ENCODE measurements at regions not wholly inside any gene's neighbourhood (a gene's known extent, or its start where the extent isn't known, plus 50 kb on each side); places are given as distances from the start of the nearest gene placed in this dataset.
"Not testable (repeated sequence)": the region's sequence is repeated elsewhere in the genome, so short reads cannot be mapped to it uniquely, and the experiment has no call there.

- H3K36me3 ChIP-seq; H3K4me3 ChIP-seq; DNase-seq; H3K27ac ChIP-seq; H3K4me1 ChIP-seq; intact Hi-C loops (cut with DNase I); H3K9me3 ChIP-seq; H3K27me3 ChIP-seq: not testable (repeated sequence)
- WGBS (ENCODE audit: insufficient coverage, low coverage, low lambda C conversion rate, missing lambda C conversion rate) = 61% methylated on average over 9 of the region's 9 CpGs
- ATAC-seq = peak; percentile 59 to 83 (median 67)
Measured at GRCh38 chr1:794918-795584, 108.6 kb upstream of the OR4F16 start.

DNA sequence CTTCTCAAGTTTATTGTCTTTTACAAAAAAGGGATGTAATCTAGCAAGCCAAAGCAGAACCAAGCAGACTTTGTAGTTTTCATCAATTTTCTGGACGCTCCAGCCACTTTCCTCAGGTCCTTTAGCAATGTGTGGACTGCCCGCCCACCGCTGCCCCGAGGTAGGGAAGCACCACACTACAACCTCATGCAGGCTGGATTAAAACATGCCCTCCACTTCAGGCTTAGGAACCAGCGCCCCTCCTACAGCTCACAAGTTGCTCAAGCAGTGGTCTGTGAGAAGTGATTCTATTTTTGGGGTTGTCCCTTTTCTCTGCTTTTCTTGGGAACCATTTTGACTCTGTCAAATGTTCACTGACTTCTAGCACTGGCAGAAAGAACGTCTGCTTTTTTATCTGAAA is 111.2 kb upstream of the OR4F16 start:
- H3K27me3 ChIP-seq; H3K27ac ChIP-seq; H3K9me3 ChIP-seq; DNase-seq; intact Hi-C loops (cut with DNase I); H3K4me3 ChIP-seq; ATAC-seq; H3K4me1 ChIP-seq; H3K36me3 ChIP-seq: not testable (repeated sequence)
- WGBS (ENCODE audit: insufficient coverage, low coverage, low lambda C conversion rate, missing lambda C conversion rate) = 83% methylated on average over 1 of the region's 6 CpGs

GRCh38 chr1:800397-800796 is 113.9 kb upstream of the OR4F16 start:
- WGBS (ENCODE audit: insufficient coverage, low coverage, low lambda C conversion rate, missing lambda C conversion rate) = 90% methylated on average over 2 of the region's 7 CpGs
- H3K4me1 ChIP-seq; intact Hi-C loops (cut with DNase I); ATAC-seq; H3K36me3 ChIP-seq; H3K4me3 ChIP-seq; H3K27ac ChIP-seq; DNase-seq; H3K9me3 ChIP-seq; H3K27me3 ChIP-seq: not testable (repeated sequence)

DNA sequence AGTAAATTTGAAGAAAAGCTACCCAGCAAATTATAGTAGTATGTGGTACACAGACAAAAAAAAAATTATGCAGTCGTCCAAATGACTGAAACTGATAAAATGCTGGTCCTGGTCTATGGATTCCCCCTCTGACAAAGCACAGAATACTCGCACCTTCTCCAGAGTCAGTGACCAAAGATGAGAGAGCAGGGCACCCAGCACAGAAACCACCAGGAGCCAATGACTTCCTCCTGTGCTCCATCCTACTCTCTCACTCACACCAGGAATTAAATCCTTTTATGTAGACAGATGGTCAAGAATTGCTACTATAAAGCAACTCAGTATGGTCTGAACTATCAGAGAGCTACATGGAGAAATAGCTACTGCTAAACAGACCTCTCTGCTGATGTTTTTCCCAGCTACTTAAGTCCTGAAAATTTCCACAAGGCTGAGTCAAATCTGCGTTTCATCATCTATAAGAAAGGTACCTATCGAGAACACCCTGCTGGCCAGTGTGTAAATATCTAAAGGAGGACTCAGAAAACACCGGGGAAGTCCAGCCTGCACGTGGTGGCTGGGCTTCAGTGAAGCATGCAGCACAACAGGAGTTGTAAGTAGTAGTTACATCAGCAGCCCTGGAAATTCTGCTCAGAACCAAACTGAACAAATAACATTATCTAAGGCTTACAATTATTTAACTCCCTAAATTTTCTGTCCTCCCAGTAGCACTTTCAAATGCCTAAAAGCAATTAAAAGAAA is 118.1 kb upstream of the OR4F16 start:
- H3K27ac ChIP-seq; H3K36me3 ChIP-seq; DNase-seq; H3K27me3 ChIP-seq; ATAC-seq; H3K9me3 ChIP-seq; intact Hi-C loops (cut with DNase I); H3K4me3 ChIP-seq; H3K4me1 ChIP-seq: not testable (repeated sequence)
- 63% methylated on average over 4 of the region's 6 CpGs for WGBS (ENCODE audit: insufficient coverage, low coverage, low lambda C conversion rate, missing lambda C conversion rate)

- H3K27me3 ChIP-seq; H3K27ac ChIP-seq; DNase-seq; H3K4me1 ChIP-seq; ATAC-seq; intact Hi-C loops (cut with DNase I); H3K4me3 ChIP-seq; H3K9me3 ChIP-seq; H3K36me3 ChIP-seq: not testable (repeated sequence)
- WGBS (ENCODE audit: insufficient coverage, low coverage, low lambda C conversion rate, missing lambda C conversion rate) = 75% methylated on average over 3 of the region's 5 CpGs
Measured at GRCh38 chr1:805310-805709, 118.4 kb upstream of the SAMD11 start.

GRCh38 chr1:807066-807465 is 116.7 kb upstream of the SAMD11 start:
- H3K36me3 ChIP-seq; H3K9me3 ChIP-seq; DNase-seq; H3K4me3 ChIP-seq; intact Hi-C loops (cut with DNase I); H3K27ac ChIP-seq; H3K4me1 ChIP-seq; ATAC-seq; H3K27me3 ChIP-seq: not testable (repeated sequence)
- WGBS (ENCODE audit: insufficient coverage, low coverage, low lambda C conversion rate, missing lambda C conversion rate) = no CpG with 5 or more reads among the region's 3 CpGs

GRCh38 chr1:807699-808390 is 115.9 kb upstream of the SAMD11 start:
- 43% methylated on average over 3 of the region's 4 CpGs for WGBS (ENCODE audit: insufficient coverage, low coverage, low lambda C conversion rate, missing lambda C conversion rate)
- H3K27me3 ChIP-seq; ATAC-seq; H3K4me1 ChIP-seq; H3K4me3 ChIP-seq; H3K9me3 ChIP-seq; H3K27ac ChIP-seq; H3K36me3 ChIP-seq; intact Hi-C loops (cut with DNase I); DNase-seq: not testable (repeated sequence)

GRCh38 chr1:810949-811348 is 112.8 kb upstream of the SAMD11 start:
- not testable (repeated sequence) for H3K36me3 ChIP-seq
- ATAC-seq = peak in 1 of 4 donors; percentile 24
- 28% methylated on average over 2 of the region's 2 CpGs for WGBS (ENCODE audit: insufficient coverage, low coverage, low lambda C conversion rate, missing lambda C conversion rate)

GRCh38 chr1:812535-813127 is 111.1 kb upstream of the SAMD11 start:
- H3K9me3 ChIP-seq; DNase-seq; ATAC-seq; H3K27me3 ChIP-seq; H3K27ac ChIP-seq; intact Hi-C loops (cut with DNase I); H3K4me1 ChIP-seq; H3K4me3 ChIP-seq; H3K36me3 ChIP-seq: not testable (repeated sequence)
- 66% methylated on average over 3 of the region's 5 CpGs for WGBS (ENCODE audit: insufficient coverage, low coverage, low lambda C conversion rate, missing lambda C conversion rate)

More at GRCh38 chr1:810949-811348, 112.8 kb upstream of the SAMD11 start:
- intact Hi-C loops (cut with DNase I); H3K9me3 ChIP-seq; H3K4me3 ChIP-seq; H3K27ac ChIP-seq; H3K4me1 ChIP-seq; H3K27me3 ChIP-seq; DNase-seq: not testable (repeated sequence)

GRCh38 chr1:814543-814942 is 109.2 kb upstream of the SAMD11 start:
- H3K27ac ChIP-seq; H3K36me3 ChIP-seq; DNase-seq; intact Hi-C loops (cut with DNase I); H3K9me3 ChIP-seq; H3K27me3 ChIP-seq; H3K4me3 ChIP-seq; H3K4me1 ChIP-seq: not testable (repeated sequence)
- peak in 1 of 4 donors; percentile 29 for ATAC-seq
- WGBS (ENCODE audit: insufficient coverage, low coverage, low lambda C conversion rate, missing lambda C conversion rate) = no CpG with 5 or more reads among the region's 7 CpGs

All from right lobe of liver (tissue), 6 donors.